NCI-H2107 treated with DMSO at 0.1 percent for 48 hours (cell line): ENCODE measurements at regions not wholly inside any gene's neighbourhood (a gene's known extent, or its start where the extent isn't known, plus 50 kb on each side); places are given as distances from the start of the nearest gene placed in this dataset.

ENCODE experiments used
- DNase-seq: peaks from one replicate; lab custom pipeline; 2025; ENCODE audit not compliant: unreplicated experiment; lab: John Stamatoyannopoulos, UW

- DNase-seq, result no peak
These were observed 321.1 kb upstream of the EDNRB start for GRCh38 chr13:78239714-78240113.

GRCh38 chr13:78238911-78239310, 320.3 kb upstream of the EDNRB start:
- DNase-seq, result no peak

- DNase-seq, result no peak
These were observed 310.3 kb upstream of the EDNRB start for GRCh38 chr13:78228940-78229339.

- no peak for DNase-seq
These were observed 309.6 kb upstream of the EDNRB start for GRCh38 chr13:78228211-78228610.

GRCh38 chr13:78227709-78228108, 309.1 kb upstream of the EDNRB start:
- no peak for DNase-seq

GRCh38 chr13:78215458-78216108, 297.0 kb upstream of the EDNRB start:
- DNase-seq, result no peak

- no peak for DNase-seq
These were observed 282.8 kb upstream of the EDNRB start for GRCh38 chr13:78201411-78201810.

- no peak for DNase-seq
These were observed 280.2 kb upstream of the EDNRB start for GRCh38 chr13:78198821-78199220.

- no peak for DNase-seq
These were observed 279.8 kb upstream of the EDNRB start for GRCh38 chr13:78198419-78198818.

- no peak for DNase-seq
These were observed 278.6 kb upstream of the EDNRB start for GRCh38 chr13:78197231-78197630.

GRCh38 chr13:78194904-78195639, 276.4 kb upstream of the EDNRB start:
- DNase-seq, result no peak

GRCh38 chr13:78193846-78194245, 275.2 kb upstream of the EDNRB start:
- no peak for DNase-seq

GRCh38 chr13:78192716-78193115, 274.1 kb upstream of the EDNRB start:
- DNase-seq, result no peak

- DNase-seq, result no peak
These were observed 271.7 kb upstream of the EDNRB start for GRCh38 chr13:78190296-78190695.

GRCh38 chr13:78187781-78188180, 269.1 kb upstream of the EDNRB start:
- no peak for DNase-seq

- no peak for DNase-seq
These were observed 267.1 kb upstream of the EDNRB start for GRCh38 chr13:78185700-78186099.

GRCh38 chr13:78183732-78184131, 265.1 kb upstream of the EDNRB start:
- no peak for DNase-seq

- no peak for DNase-seq
These were observed 264.2 kb upstream of the EDNRB start for GRCh38 chr13:78182813-78183212.

GRCh38 chr13:78177306-78177705, 258.7 kb upstream of the EDNRB start:
- DNase-seq, result no peak

GRCh38 chr13:78176880-78177279, 258.2 kb upstream of the EDNRB start:
- no peak for DNase-seq

- DNase-seq, result no peak
These were observed 250.8 kb upstream of the EDNRB start for GRCh38 chr13:78169386-78169785.

GRCh38 chr13:78168981-78169380, 250.3 kb upstream of the EDNRB start:
- DNase-seq, result no peak

- no peak for DNase-seq
These were observed 242.6 kb upstream of the EDNRB start for GRCh38 chr13:78161266-78161665.
